B cell (primary cell): ENCODE measurements at regions not wholly inside any gene's neighbourhood (a gene's known extent, or its start where the extent isn't known, plus 50 kb on each side); places are given as distances from the start of the nearest gene placed in this dataset.

Experiments used
- ATAC-seq: fragments of 200-7000 bp; cut with Tn5 transposase; one replicate; pipeline ENCODE4 v1.10.0; 2021; ENCODE audit warnings: low read depth, mild to moderate bottlenecking, moderate number of reproducible peaks, moderate library complexity
- CTCF ChIA-PET: fragments of 350-600 bp; sonication (Branson Sonifier 250); formaldehyde crosslinking; loops from one replicate; lab custom pipeline; 2021; ENCODE audit warnings: antibody characterized with exemption, inconsistent platforms; lab: Charles Lee
- POLR2A ChIA-PET: fragments of 350-600 bp; sonication (Branson Sonifier 250); formaldehyde crosslinking; loops from one replicate; lab custom pipeline; 2021; ENCODE audit warnings: antibody characterized with exemption; lab: Charles Lee
- DNase-seq: peaks from one replicate; pipeline ENCODE4 v3.0.0; 2013
- H2AFZ ChIP-seq: 2 replicates; pipeline ENCODE4 v1.6.1; 2012; ENCODE audit warnings: mild to moderate bottlenecking, low read depth, low read length; ENCODE audit not compliant: insufficient read depth, poor library complexity, severe bottlenecking
- H3K27ac ChIP-seq, 2 donors: 1 replicate in 1 of 2; 2 replicates in 1 of 2; pipeline ENCODE4 v1.5.1; 2012 to 2013; ENCODE audit warnings: low read length in 2 of 2, mild to moderate bottlenecking in 2 of 2, moderate library complexity in 1 of 2
- H3K27me3 ChIP-seq, 4 experiments: fragments of 200-600 bp in 1 of 4; sonication (generic) in 1 of 4; replicated peaks in 1 of 4; 1 replicate in 2 of 4; 2 replicates in 2 of 4; pipeline versions ENCODE4 v1.6.1 to v1.7.0; 2013 to 2016; ENCODE audit warnings: low read length in 3 of 4, mild to moderate bottlenecking in 2 of 4, mixed read lengths in 1 of 4, moderate library complexity in 1 of 4; ENCODE audit not compliant: insufficient read depth in 4 of 4, control insufficient read depth in 3 of 4; ENCODE audit errors: control extremely low read depth in 1 of 4
- H3K36me3 ChIP-seq, 2 experiments: replicated peaks in 1 of 2; 1 replicate in 1 of 2; 2 replicates in 1 of 2; pipeline versions ENCODE4 v1.6.1 to v1.7.1; 2013; ENCODE audit warnings: low read length in 1 of 2; ENCODE audit not compliant: insufficient read depth in 2 of 2, control insufficient read depth in 1 of 2; ENCODE audit errors: control extremely low read depth in 1 of 2, extremely low read depth in 1 of 2
- H3K4me1 ChIP-seq, 2 donors: fragments of 200-600 bp in 1 of 2; sonication (generic) in 1 of 2; 1 replicate in 1 of 2; 2 replicates in 1 of 2; pipeline versions ENCODE4 v1.5.1 to v1.6.1; 2013 to 2017; ENCODE audit warnings: low read length in 2 of 2; ENCODE audit not compliant: control insufficient read depth in 2 of 2, insufficient read depth in 2 of 2
- H3K4me2 ChIP-seq: replicated peaks from 2 replicates; pipeline ENCODE3; 2012; ENCODE audit warnings: mild to moderate bottlenecking, low read depth, low read length; ENCODE audit not compliant: poor library complexity, severe bottlenecking
- H3K4me3 ChIP-seq, 5 experiments: fragments of 200-600 bp in 1 of 5; sonication (generic) in 1 of 5; 1 replicate in 3 of 5; 2 replicates in 2 of 5; pipeline versions ENCODE4 v1.5.1 to v1.7.0; 2011 to 2016; ENCODE audit warnings: low read length in 4 of 5, mild to moderate bottlenecking in 4 of 5, low read depth in 2 of 5, control low read depth in 1 of 5, moderate library complexity in 1 of 5; ENCODE audit not compliant: insufficient read depth in 1 of 5; ENCODE audit errors: control extremely low read depth in 1 of 5, extremely low read depth in 1 of 5
- H3K79me2 ChIP-seq: fragments of 200-600 bp; sonication (generic); one replicate; pipeline ENCODE4 v1.6.0; 2016; ENCODE audit warnings: low read length; ENCODE audit not compliant: control insufficient read depth, insufficient read depth
- H3K9ac ChIP-seq: fragments of 200-600 bp; sonication (generic); 2 replicates; pipeline ENCODE4 v1.6.1; 2017; ENCODE audit warnings: mild to moderate bottlenecking, low read length, moderate library complexity
- H3K9me3 ChIP-seq, 3 donors: one replicate each; pipeline versions ENCODE4 v1.6.1 to v1.7.1; 2013; ENCODE audit warnings: low read length in 2 of 3; ENCODE audit not compliant: control insufficient read depth in 2 of 3, insufficient read depth in 1 of 3; ENCODE audit errors: control extremely low read depth in 1 of 3
- H4K20me1 ChIP-seq: 2 replicates; pipeline ENCODE4 v1.6.0; 2012; ENCODE audit warnings: mild to moderate bottlenecking, low read length; ENCODE audit not compliant: insufficient read depth, control insufficient read depth, poor library complexity, severe bottlenecking
- H3K27ac Mint-ChIP-seq: one replicate; pipeline ENCODE4 v1.8.0; 2021; ENCODE audit warnings: mixed read lengths
- H3K27me3 Mint-ChIP-seq: one replicate; pipeline ENCODE4 v1.8.0; 2021; ENCODE audit warnings: mixed read lengths
- H3K4me1 Mint-ChIP-seq: one replicate; pipeline ENCODE4 v1.8.0; 2021; ENCODE audit warnings: mixed read lengths
- H3K4me3 Mint-ChIP-seq: one replicate; pipeline ENCODE4 v1.8.0; 2021; ENCODE audit warnings: mixed read lengths
- H3K9me3 Mint-ChIP-seq: one replicate; pipeline ENCODE4 v1.8.0; 2022; ENCODE audit warnings: mixed read lengths; ENCODE audit not compliant: insufficient read depth
- EZH2 ChIP-seq: IDR thresholded peaks from 2 replicates; pipeline ENCODE4 v1.6.1; 2012; ENCODE audit warnings: borderline replicate concordance, low read depth, mild to moderate bottlenecking, moderate library complexity, low read length; ENCODE audit not compliant: insufficient read depth, poor library complexity, severe bottlenecking
- WGBS: methylation state at CpG from one replicate; pipeline ENCODE4 v1.1.5; 2013; ENCODE audit warnings: missing lambda C conversion rate; ENCODE audit not compliant: insufficient coverage; 5-methylcytosine and 5-hydroxymethylcytosine counted together
- intact Hi-C: fragments of 100-400 bp; cut with micrococcal nuclease; formaldehyde crosslinking; loops from one replicate; pipeline ENCODE4 v1.10.0; 2022
- TF ChIP-seq, protein P1 (sequence below): fragments of 200-600 bp; IDR thresholded peaks from one replicate; pipeline ENCODE4 v1.8.0; 2022; ENCODE audit warnings: antibody characterized with exemption, mild to moderate bottlenecking

DNA sequence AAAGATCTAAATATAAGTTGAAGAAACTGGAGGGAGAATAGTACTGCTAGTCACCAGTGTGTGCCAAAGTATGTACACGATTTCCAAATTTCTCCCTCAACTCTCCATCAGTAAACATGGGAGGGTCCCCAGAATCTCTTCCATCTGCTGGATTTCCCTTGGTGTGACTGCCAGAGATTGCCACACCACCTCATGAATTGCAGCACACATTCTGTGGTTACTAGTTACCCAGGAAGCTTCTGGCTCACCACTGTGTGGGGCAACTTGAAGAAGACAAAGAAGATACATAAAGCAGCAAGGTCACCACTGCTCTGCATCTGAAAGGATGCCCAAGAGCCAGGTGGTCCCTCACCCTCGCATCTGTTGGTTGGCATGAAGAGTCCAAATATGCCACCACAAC lies 191.7 kb upstream of the ESRRG start:
- TF ChIP-seq, protein P1, sequence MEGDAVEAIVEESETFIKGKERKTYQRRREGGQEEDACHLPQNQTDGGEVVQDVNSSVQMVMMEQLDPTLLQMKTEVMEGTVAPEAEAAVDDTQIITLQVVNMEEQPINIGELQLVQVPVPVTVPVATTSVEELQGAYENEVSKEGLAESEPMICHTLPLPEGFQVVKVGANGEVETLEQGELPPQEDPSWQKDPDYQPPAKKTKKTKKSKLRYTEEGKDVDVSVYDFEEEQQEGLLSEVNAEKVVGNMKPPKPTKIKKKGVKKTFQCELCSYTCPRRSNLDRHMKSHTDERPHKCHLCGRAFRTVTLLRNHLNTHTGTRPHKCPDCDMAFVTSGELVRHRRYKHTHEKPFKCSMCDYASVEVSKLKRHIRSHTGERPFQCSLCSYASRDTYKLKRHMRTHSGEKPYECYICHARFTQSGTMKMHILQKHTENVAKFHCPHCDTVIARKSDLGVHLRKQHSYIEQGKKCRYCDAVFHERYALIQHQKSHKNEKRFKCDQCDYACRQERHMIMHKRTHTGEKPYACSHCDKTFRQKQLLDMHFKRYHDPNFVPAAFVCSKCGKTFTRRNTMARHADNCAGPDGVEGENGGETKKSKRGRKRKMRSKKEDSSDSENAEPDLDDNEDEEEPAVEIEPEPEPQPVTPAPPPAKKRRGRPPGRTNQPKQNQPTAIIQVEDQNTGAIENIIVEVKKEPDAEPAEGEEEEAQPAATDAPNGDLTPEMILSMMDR, result no peak
- no peak for TF ChIP-seq EZH2
- Histone ChIP-seq H3K27ac (no peak overlapping the region), H3K27me3 (no peaks in the 10 kb centered on the region), H3K4me2 (no peak overlapping the region), H3K4me1 (no peaks in the 10 kb centered on the region), H3K36me3 (no peaks in the 10 kb centered on the region), H4K20me1 (no peaks in the 10 kb centered on the region), H3K9me3 (no peaks in the 10 kb centered on the region), H2AFZ (no peak overlapping the region), H3K9ac (no peak overlapping the region), H3K4me3 (no peak overlapping the region), H3K79me2 (no peaks in the 10 kb centered on the region)
- intact Hi-C loops, result no loop called here
- ATAC-seq, result no peak
- no CpG with 5 or more reads among the region's 2 CpGs for WGBS
- H3K4me3 Mint-ChIP-seq, result no peak overlapping the region
- H3K4me1 Mint-ChIP-seq, result no peaks in the 10 kb centered on the region
- no peaks in the 10 kb centered on the region for H3K27me3 Mint-ChIP-seq
- peaks cover 3% of the 10 kb centered on the region for H3K9me3 Mint-ChIP-seq
- ChIA-PET CTCF (no interaction called here), POLR2A (no interaction called here)
- no peak overlapping the region for H3K27ac Mint-ChIP-seq
- DNase-seq, result no peak

DNA sequence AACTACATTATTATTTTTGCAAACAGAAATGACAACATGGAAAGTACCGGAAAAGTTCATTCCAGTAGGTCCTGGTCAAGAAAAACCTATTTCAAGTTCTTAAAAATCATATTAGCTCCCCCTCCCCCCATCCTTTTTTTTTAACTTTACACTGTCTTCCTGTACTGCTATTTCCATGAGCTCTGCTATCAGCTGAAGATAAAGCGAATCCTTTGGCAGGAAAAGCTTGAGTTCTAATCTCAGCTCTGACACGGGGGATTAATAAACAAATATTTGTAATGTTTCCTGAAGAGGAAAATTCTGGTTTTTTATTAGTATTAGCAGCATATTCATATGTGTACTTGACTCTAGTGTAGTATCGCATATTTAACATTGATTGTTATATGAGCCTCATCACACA lies 190.7 kb upstream of the ESRRG start:
- H3K4me1 ChIP-seq, result no peaks in the 10 kb centered on the region
- H3K9me3 ChIP-seq, result no peaks in the 10 kb centered on the region
- H3K36me3 ChIP-seq, result no peaks in the 10 kb centered on the region
- Mint-ChIP-seq H3K27me3 (no peaks in the 10 kb centered on the region), H3K27ac (no peak overlapping the region), H3K4me3 (no peak overlapping the region), H3K9me3 (peaks cover 3% of the 10 kb centered on the region), H3K4me1 (no peaks in the 10 kb centered on the region)
- no peaks in the 10 kb centered on the region for H4K20me1 ChIP-seq
- WGBS, result 100% methylated on average over 1 of the region's 4 CpGs
- no peak overlapping the region for H2AFZ ChIP-seq
- H3K27me3 ChIP-seq, result no peaks in the 10 kb centered on the region
- TF ChIP-seq, protein P1, result no peak
- no peak for TF ChIP-seq EZH2
- intact Hi-C loops, result no loop called here
- no peak overlapping the region for H3K27ac ChIP-seq
- H3K4me2 ChIP-seq, result no peak overlapping the region
- ATAC-seq (no peak), DNase-seq (no peak)
- no peaks in the 10 kb centered on the region for H3K79me2 ChIP-seq
- H3K9ac ChIP-seq, result no peak overlapping the region
- CTCF ChIA-PET, result no interaction called here
- no peak overlapping the region for H3K4me3 ChIP-seq
- POLR2A ChIA-PET, result no interaction called here
